Muscle of leg (tissue), 3 donors: ENCODE measurements at regions not wholly inside any gene's neighbourhood (a gene's known extent, or its start where the extent isn't known, plus 50 kb on each side); places are given as distances from the start of the nearest gene placed in this dataset.

Experiments used
- DNase-seq: peaks from one replicate; pipeline ENCODE4 v3.0.0; 2013
- H3K27ac ChIP-seq: one replicate; pipeline ENCODE4 v1.5.1; 2013; ENCODE audit warnings: mild to moderate bottlenecking, low read length, control low read depth
- H3K27me3 ChIP-seq: one replicate; pipeline ENCODE4 v1.6.1; 2013; ENCODE audit warnings: low read length; ENCODE audit not compliant: control insufficient read depth, insufficient read depth
- H3K36me3 ChIP-seq: one replicate; pipeline ENCODE4 v1.6.1; 2013; ENCODE audit warnings: low read length; ENCODE audit not compliant: control insufficient read depth, insufficient read depth
- H3K4me1 ChIP-seq: one replicate; pipeline ENCODE4 v1.6.1; 2013; ENCODE audit warnings: low read length; ENCODE audit not compliant: control insufficient read depth, insufficient read depth
- H3K4me3 ChIP-seq: one replicate; pipeline ENCODE4 v1.5.1; 2013; ENCODE audit warnings: low read length, control low read depth
- H3K9me3 ChIP-seq: replicated peaks from 2 replicates; pipeline ENCODE4 v1.6.1; 2013; ENCODE audit warnings: low read depth, low read length; ENCODE audit not compliant: control insufficient read depth
- WGBS: methylation state at CpG from one replicate; pipeline ENCODE4 v1.1.5; 2013; ENCODE audit warnings: missing lambda C conversion rate; ENCODE audit not compliant: insufficient coverage; 5-methylcytosine and 5-hydroxymethylcytosine counted together

GRCh38 chr12:108047071-108047550 lies 82.0 kb upstream of the WSCD2 start:
- H3K4me3 ChIP-seq, result no peak overlapping the region
- 0% methylated on average over 4 of the region's 5 CpGs for WGBS
- no peaks in the 10 kb centered on the region for H3K27me3 ChIP-seq
- DNase-seq, result peak; percentile 93
- peak overlapping the region; percentile 79 for H3K27ac ChIP-seq
- H3K4me1 ChIP-seq, result peaks cover 9% of the 10 kb centered on the region
- H3K36me3 ChIP-seq, result no peaks in the 10 kb centered on the region
- H3K9me3 ChIP-seq, result no peaks in the 10 kb centered on the region

GRCh38 chr12:108048686-108049085 lies 80.4 kb upstream of the WSCD2 start:
- Histone ChIP-seq H3K4me1 (peaks cover 9% of the 10 kb centered on the region), H3K36me3 (no peaks in the 10 kb centered on the region), H3K27me3 (peaks cover 2% of the 10 kb centered on the region), H3K4me3 (no peak overlapping the region), H3K9me3 (no peaks in the 10 kb centered on the region), H3K27ac (no peak overlapping the region)
- no peak for DNase-seq
- WGBS, result 85% methylated on average over 4 of the region's 5 CpGs

GRCh38 chr12:108050696-108051095 lies 78.4 kb upstream of the WSCD2 start:
- Histone ChIP-seq H3K9me3 (no peaks in the 10 kb centered on the region), H3K4me1 (peaks cover 7% of the 10 kb centered on the region), H3K27ac (no peak overlapping the region), H3K36me3 (no peaks in the 10 kb centered on the region), H3K4me3 (no peak overlapping the region), H3K27me3 (peaks cover 2% of the 10 kb centered on the region)
- DNase-seq, result no peak
- WGBS, result 53% methylated on average over 2 of the region's 5 CpGs

- no peak for DNase-seq
- H3K4me3 ChIP-seq, result no peak overlapping the region
These were observed 76.8 kb upstream of the WSCD2 start for GRCh38 chr12:108052260-108052659.

GRCh38 chr12:108053512-108053911 lies 75.6 kb upstream of the WSCD2 start:
- no CpG with 5 or more reads among the region's 3 CpGs for WGBS
- Histone ChIP-seq H3K4me1 (no peaks in the 10 kb centered on the region), H3K4me3 (no peak overlapping the region), H3K36me3 (no peaks in the 10 kb centered on the region), H3K27me3 (peaks cover 2% of the 10 kb centered on the region), H3K9me3 (no peaks in the 10 kb centered on the region), H3K27ac (no peak overlapping the region)
- DNase-seq, result no peak

More at GRCh38 chr12:108052260-108052659, 76.8 kb upstream of the WSCD2 start:
- H3K27ac ChIP-seq, result no peak overlapping the region
- no peaks in the 10 kb centered on the region for H3K9me3 ChIP-seq
- no peaks in the 10 kb centered on the region for H3K4me1 ChIP-seq
- 24% methylated on average over 2 of the region's 5 CpGs for WGBS
- H3K27me3 ChIP-seq, result peaks cover 2% of the 10 kb centered on the region
- H3K36me3 ChIP-seq, result no peaks in the 10 kb centered on the region

GRCh38 chr12:108054496-108054895 lies 74.6 kb upstream of the WSCD2 start:
- peaks cover 2% of the 10 kb centered on the region for H3K27me3 ChIP-seq
- no peak overlapping the region for H3K27ac ChIP-seq
- DNase-seq, result no peak
- H3K4me1 ChIP-seq, result no peaks in the 10 kb centered on the region
- no peak overlapping the region for H3K4me3 ChIP-seq
- no peaks in the 10 kb centered on the region for H3K36me3 ChIP-seq
- WGBS, result no CpG with 5 or more reads among the region's 2 CpGs
- H3K9me3 ChIP-seq, result no peaks in the 10 kb centered on the region

- H3K27me3 ChIP-seq, result peaks cover 2% of the 10 kb centered on the region
- no peak overlapping the region for H3K4me3 ChIP-seq
- no peak overlapping the region for H3K27ac ChIP-seq
- H3K36me3 ChIP-seq, result no peaks in the 10 kb centered on the region
- no peaks in the 10 kb centered on the region for H3K9me3 ChIP-seq
- H3K4me1 ChIP-seq, result no peaks in the 10 kb centered on the region
- WGBS, result 38% methylated on average over 2 of the region's 3 CpGs
- no peak for DNase-seq
These were observed 73.9 kb upstream of the WSCD2 start for GRCh38 chr12:108055141-108055540.

- 59% methylated on average over 3 of the region's 3 CpGs for WGBS
- Histone ChIP-seq H3K9me3 (no peaks in the 10 kb centered on the region), H3K27me3 (no peaks in the 10 kb centered on the region), H3K4me3 (no peak overlapping the region), H3K4me1 (no peaks in the 10 kb centered on the region), H3K27ac (no peak overlapping the region), H3K36me3 (no peaks in the 10 kb centered on the region)
- no peak for DNase-seq
These were observed 69.0 kb upstream of the WSCD2 start for GRCh38 chr12:108060067-108060466.

- H3K36me3 ChIP-seq, result no peaks in the 10 kb centered on the region
- H3K4me3 ChIP-seq, result no peak overlapping the region
- H3K27me3 ChIP-seq, result no peaks in the 10 kb centered on the region
- no peaks in the 10 kb centered on the region for H3K4me1 ChIP-seq
- H3K27ac ChIP-seq, result no peak overlapping the region
- WGBS, result no CpG with 5 or more reads among the region's 1 CpG
- no peak for DNase-seq
- no peaks in the 10 kb centered on the region for H3K9me3 ChIP-seq
These were observed 68.2 kb upstream of the WSCD2 start for GRCh38 chr12:108060903-108061302.

GRCh38 chr12:108063192-108063591 lies 65.9 kb upstream of the WSCD2 start:
- no CpG with 5 or more reads among the region's 3 CpGs for WGBS
- H3K9me3 ChIP-seq, result no peaks in the 10 kb centered on the region
- H3K27me3 ChIP-seq, result no peaks in the 10 kb centered on the region
- no peak overlapping the region for H3K27ac ChIP-seq
- H3K36me3 ChIP-seq, result no peaks in the 10 kb centered on the region
- H3K4me3 ChIP-seq, result no peak overlapping the region
- no peak for DNase-seq
- no peaks in the 10 kb centered on the region for H3K4me1 ChIP-seq

- 34% methylated on average over 6 of the region's 7 CpGs for WGBS
- peak; percentile 26 for DNase-seq
- no peaks in the 10 kb centered on the region for H3K4me1 ChIP-seq
- no peaks in the 10 kb centered on the region for H3K9me3 ChIP-seq
- H3K27ac ChIP-seq, result no peak overlapping the region
- H3K36me3 ChIP-seq, result no peaks in the 10 kb centered on the region
- H3K27me3 ChIP-seq, result no peaks in the 10 kb centered on the region
- no peak overlapping the region for H3K4me3 ChIP-seq
These were observed 64.0 kb upstream of the WSCD2 start for GRCh38 chr12:108065069-108065468.
